GM12801 (cell line): ENCODE measurements at regions not wholly inside any gene's neighbourhood (a gene's known extent, or its start where the extent isn't known, plus 50 kb on each side); places are given as distances from the start of the nearest gene placed in this dataset.

Experiments used
- TF ChIP-seq, protein P1 (sequence below): IDR thresholded peaks from one replicate; pipeline ENCODE4 v1.5.1; 2011; ENCODE audit warnings: control low read depth; ENCODE audit not compliant: insufficient read length; ENCODE audit errors: extremely low read depth

DNA sequence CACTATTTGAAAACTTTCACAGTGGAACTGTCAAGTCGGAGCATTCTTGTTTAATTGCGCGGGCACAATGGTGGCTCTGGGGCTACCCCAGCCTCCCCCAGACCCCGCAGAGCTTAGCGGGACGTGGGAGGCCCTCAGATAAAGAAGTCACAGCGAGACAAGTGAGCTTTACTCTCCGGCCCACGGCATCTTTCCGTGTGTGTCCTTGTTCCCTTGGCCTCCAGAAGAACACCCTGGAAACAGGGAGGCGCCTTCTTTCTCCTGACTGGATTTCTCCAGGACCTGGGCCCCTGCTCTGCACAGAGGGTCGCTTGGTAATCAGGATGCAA lies 382.8 kb downstream of the RRAGC start:
- TF ChIP-seq, protein P1, sequence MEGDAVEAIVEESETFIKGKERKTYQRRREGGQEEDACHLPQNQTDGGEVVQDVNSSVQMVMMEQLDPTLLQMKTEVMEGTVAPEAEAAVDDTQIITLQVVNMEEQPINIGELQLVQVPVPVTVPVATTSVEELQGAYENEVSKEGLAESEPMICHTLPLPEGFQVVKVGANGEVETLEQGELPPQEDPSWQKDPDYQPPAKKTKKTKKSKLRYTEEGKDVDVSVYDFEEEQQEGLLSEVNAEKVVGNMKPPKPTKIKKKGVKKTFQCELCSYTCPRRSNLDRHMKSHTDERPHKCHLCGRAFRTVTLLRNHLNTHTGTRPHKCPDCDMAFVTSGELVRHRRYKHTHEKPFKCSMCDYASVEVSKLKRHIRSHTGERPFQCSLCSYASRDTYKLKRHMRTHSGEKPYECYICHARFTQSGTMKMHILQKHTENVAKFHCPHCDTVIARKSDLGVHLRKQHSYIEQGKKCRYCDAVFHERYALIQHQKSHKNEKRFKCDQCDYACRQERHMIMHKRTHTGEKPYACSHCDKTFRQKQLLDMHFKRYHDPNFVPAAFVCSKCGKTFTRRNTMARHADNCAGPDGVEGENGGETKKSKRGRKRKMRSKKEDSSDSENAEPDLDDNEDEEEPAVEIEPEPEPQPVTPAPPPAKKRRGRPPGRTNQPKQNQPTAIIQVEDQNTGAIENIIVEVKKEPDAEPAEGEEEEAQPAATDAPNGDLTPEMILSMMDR, result no peak

DNA sequence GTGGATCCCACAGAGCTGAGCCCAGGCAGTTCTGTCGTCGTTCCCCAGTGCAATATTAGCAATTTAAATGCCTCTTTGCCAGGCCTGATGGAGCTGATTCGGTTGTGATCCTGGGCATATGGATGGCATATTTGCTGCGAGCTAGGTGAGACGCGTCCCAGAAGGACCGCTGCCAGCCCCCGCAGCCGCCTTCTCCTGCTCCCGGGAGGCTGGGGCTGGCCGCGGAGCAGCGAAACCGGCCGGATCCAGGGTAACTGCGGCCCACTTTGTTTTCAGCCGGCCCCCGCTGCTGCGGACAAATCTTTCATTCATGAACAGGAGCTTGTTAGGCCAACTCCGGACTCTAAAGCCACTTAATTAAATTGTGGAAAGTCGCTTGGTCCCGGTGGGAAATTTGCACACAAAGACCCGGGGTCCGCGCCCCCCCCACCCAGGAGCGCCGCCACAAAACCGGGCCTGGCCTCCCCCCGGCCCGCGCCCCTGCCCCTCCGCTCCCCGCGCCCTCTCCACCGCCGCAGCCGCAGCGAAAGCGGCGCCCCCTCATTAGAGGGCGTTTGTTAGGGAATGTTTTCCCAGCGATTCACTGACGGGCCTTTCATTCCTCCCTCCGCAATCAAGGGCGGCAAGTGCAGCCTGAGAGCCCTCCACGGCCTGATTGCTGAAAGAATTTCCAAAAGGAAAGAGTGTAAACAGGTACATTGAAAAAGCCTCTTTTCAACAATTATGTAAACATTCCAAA lies 383.3 kb downstream of the RRAGC start:
- TF ChIP-seq, protein P1, result no peak

DNA sequence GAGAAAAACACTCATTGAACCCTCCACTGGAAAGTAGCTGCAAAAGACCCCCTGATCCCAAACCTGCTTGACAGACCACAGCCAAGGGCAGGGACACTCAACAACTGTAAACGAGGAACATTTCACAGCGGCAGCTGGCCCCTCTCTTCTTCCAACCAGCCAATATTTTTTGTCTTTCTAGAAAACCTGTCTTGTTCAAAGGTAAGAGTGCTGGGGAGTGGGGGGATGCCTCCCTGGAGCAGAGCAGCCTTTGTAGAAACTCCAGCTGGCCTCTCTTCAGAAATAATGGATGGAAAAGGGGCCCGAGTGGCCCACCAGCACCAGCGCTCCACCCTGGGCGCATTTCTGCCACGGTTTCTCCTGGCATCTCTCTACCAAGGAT lies 384.0 kb downstream of the RRAGC start:
- TF ChIP-seq, protein P1, result no peak

DNA sequence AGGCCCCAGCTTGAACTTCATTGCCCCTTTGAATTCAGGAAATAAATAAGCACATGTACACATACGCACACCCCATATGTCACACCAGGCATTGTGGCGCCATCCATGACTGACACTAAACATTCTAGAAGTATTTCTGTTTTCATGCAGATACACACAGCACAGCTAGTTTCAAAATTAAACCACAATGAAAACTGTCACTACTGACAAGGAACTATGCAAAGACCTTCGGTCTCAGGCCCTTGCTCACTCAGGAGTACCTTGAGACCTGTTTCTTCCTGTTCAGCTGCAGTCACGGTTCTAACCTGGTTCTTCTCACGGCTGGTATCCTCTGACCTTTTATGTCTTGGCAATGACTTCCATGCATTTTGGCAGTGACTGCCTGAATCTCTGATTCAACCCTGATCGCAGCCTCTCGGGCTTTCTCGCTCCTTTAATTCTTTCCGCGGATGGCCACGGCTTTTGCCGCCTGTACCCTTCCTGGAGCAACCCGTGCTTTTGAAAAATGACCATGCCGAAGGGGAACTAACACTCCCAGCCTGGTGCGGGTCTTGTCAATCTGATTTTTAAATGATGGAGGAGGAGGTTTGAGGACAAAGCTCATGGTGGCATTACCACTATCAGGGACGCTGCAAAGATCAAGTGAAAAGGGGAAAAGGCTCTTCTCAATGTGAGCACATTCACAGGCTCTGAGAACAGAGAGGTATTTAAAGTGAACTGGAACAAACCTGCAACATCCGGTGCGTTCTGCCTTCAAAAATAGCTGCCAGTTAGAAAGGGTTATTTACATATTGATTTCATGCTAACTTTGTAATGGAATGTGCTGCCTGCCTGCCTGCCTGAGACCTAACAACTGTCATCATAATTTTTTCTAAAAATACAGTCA lies 384.6 kb downstream of the RRAGC start:
- TF ChIP-seq, protein P1, result no peak

DNA sequence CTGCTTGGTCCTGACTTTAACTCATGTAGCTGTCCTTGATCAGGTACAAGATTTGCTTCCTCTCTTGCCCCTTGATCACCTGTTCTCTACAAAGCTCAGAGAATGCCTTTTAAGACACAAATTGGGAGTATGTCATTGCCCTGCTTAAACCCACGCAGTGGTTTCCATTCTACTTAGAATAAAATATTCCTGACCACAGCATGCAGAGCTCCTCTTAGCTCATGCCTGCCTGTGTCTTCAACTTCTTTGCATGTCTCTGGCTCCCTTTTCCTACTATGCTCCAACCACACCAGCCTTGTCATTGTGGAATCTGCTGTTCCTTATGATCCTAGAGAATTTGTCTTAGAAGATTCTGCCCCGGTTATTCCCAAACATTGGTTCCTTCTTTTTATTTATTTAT lies 393.1 kb downstream of the RRAGC start:
- TF ChIP-seq, protein P1, result no peak

DNA sequence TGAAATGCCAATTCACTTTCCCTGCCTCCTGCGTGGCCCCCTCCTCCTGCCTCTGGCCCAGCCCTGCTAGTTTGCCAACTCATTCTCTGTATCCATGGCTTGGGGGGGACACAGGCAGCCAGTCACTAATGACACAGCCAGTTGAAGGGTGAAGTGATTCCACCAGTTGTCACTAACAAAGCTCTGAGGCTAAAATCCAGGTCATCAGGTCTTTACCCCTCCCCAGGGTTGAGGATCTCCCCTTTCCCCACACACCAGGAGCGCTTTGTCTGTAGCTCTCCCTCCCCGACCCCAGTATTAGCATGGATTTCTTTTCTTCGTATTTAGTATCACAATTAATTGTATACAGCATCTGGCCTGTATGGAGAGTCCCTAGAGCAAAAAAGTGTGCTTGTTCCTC lies 394.1 kb downstream of the RRAGC start:
- TF ChIP-seq, protein P1, result no peak

DNA sequence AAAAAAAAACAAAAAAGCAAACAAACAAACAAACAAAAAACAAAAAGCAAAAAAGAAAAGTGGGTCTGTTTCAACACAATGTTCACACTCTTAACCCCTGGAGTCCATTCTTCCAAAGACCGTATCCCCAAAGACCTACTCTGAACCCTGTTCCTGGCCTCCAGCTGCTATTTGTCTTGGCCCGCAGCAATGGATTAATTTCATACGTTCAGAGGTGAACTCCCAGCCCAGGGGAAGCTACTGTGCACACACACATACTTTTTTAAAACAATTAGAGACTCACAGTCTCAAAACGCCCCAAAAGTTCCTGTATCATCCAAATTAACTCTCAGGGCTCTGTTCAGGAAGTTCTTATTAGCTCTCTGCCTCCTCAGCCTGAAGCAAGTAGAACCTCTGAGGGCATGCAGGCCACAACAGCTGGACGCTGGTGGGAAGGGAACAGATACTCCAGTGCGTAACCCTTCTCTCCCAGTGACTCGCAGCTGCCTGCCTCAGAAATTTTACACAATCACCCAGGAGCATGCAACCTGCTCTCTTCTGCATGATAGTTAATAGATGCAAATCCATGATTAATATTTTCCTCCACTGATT lies 395.4 kb downstream of the RRAGC start:
- TF ChIP-seq, protein P1, result no peak
